ENCODE measurements at regions not wholly inside any gene's neighbourhood (a gene's known extent, or its start where the extent isn't known, plus 50 kb on each side); places are given as distances from the start of the nearest gene placed in this dataset.

DNA sequence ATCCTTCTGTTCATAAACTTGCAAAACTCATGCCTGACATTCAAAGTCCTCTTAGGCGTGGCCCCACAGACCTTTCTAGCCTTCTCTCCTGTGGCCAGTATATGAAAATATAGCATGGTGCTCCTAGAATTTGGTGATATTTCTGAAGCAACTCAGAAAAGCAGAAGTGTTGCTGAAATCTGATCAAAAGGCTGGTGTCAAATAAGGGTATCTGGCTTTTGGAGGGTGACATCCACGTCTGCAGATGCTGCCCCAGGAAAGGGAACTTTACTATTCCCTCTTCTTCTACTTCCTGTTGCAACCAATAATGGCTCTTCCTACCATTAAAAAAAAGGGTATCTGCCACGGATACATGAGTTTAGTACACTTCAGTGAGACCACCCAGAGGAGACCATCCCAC is 83.9 kb upstream of the RPS6KA3 start:
- TF ChIP-seq, protein P1, sequence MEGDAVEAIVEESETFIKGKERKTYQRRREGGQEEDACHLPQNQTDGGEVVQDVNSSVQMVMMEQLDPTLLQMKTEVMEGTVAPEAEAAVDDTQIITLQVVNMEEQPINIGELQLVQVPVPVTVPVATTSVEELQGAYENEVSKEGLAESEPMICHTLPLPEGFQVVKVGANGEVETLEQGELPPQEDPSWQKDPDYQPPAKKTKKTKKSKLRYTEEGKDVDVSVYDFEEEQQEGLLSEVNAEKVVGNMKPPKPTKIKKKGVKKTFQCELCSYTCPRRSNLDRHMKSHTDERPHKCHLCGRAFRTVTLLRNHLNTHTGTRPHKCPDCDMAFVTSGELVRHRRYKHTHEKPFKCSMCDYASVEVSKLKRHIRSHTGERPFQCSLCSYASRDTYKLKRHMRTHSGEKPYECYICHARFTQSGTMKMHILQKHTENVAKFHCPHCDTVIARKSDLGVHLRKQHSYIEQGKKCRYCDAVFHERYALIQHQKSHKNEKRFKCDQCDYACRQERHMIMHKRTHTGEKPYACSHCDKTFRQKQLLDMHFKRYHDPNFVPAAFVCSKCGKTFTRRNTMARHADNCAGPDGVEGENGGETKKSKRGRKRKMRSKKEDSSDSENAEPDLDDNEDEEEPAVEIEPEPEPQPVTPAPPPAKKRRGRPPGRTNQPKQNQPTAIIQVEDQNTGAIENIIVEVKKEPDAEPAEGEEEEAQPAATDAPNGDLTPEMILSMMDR (IDR thresholded peaks at IDR 0.05; ENCODE audit: low read depth, low read length), result no peak
- TF ChIP-seq, protein P2, sequence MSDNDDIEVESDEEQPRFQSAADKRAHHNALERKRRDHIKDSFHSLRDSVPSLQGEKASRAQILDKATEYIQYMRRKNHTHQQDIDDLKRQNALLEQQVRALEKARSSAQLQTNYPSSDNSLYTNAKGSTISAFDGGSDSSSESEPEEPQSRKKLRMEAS (IDR thresholded peaks at IDR 0.05; ENCODE audit: low read depth, low read length), result no peak
- no peak for TF ChIP-seq POLR2A (IDR thresholded peaks at IDR 0.05; ENCODE audit: extremely low read depth, insufficient read length)

Measured in NB4 (cell line).